SIG-M5 treated with dmso at 0.1 percent for 504 hours (cell line): ENCODE measurements at regions not wholly inside any gene's neighbourhood (a gene's known extent, or its start where the extent isn't known, plus 50 kb on each side); places are given as distances from the start of the nearest gene placed in this dataset.

Experiments
- DNase-seq: peaks from one replicate; lab custom pipeline; 2025; ENCODE audit not compliant: unreplicated experiment; lab: John Stamatoyannopoulos, UW

DNA sequence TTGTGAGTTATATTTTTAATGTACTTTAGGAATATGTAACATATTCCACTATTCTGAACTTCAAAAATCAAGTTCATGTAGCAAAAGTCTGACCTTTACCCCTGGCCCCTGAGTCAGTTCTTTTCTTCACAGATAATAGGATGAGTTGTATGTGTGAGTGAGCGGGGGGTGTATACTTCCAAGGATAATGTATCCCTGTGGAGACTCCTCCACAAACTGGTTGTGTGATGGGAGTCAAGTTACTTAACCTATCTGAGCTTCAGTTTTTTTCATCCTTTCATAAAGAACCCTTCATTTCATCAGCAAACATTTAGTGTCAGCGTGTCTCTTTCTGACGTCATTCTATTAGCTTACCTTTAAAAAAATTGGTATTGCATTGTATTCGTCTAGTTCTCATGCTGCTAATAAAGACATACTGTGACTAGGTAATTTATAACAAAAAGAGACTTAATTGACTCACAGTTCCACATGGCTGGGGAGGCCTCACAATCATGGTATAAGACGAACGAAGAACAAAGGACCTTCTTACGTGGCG, 288.1 kb upstream of the GPC6 start:
- no peak for DNase-seq

DNA sequence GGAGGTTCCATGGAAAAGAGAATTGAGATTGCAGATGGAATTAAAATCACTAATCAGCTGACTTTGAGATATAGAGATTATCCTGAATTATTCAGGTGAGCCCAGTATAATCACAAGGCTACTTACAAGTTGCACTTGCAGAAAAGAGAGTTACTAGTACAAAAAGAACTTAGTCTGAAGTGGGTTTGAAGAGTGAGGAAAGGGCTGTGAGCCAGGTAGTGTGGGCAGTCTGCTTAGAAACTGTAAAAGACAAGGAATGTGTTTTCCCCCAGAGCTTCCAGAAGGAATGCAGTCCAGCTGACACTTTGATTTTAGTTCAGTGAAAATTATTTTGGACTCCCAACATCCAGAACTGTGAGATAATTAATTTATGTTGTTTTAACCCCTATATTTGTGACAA, 285.4 kb upstream of the GPC6 start:
- DNase-seq: no peak

DNA sequence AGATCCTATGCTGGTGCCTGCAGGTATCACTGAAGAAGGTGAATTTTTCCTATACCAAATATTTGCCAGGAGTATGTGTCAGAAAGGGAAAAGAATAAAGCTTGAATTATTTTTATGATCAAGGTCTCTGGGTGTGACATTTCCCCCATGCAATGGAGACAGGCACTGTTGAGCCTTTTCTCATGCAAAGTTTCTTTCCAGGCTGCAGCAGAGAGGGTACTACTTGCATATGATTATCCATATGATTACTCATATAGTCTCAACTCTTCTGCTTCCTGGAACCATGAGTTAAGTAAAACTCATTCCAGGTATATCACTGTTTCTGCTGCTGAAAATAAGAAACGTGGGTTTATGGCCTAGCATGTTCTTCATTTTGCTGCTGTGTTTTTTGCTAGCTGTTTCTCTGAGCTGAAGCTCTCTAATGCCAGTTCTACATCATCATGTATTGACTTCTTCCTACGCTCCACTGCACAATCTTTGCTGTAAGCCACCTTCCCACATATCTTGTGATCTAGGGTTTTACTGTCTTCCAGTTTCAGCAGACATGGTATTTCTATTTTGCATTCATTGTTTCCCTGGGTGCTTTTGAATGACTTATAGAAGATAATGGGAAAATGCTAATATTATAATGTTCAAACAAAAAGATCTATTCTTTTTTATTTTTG, 278.7 kb upstream of the GPC6 start:
- no peak for DNase-seq

DNA sequence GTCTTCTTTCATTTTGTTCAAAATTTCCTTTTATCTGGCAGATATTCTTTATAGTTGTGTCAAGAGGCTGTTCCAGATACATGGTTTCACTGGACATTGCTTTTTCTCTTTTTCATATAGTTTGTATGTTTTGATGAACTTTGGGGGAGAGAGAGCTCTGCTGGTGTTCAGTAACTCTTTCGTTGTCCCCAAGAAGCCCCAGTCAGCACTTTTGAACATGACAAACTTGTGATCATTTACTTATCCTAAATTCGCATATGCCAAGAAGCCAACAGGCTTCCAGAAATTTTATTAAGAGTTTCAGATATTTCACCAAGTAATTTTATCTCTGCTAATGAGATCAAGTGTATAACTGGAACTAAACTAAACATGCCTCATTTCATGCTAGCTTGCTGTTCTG, 275.8 kb upstream of the GPC6 start:
- no peak for DNase-seq

DNA sequence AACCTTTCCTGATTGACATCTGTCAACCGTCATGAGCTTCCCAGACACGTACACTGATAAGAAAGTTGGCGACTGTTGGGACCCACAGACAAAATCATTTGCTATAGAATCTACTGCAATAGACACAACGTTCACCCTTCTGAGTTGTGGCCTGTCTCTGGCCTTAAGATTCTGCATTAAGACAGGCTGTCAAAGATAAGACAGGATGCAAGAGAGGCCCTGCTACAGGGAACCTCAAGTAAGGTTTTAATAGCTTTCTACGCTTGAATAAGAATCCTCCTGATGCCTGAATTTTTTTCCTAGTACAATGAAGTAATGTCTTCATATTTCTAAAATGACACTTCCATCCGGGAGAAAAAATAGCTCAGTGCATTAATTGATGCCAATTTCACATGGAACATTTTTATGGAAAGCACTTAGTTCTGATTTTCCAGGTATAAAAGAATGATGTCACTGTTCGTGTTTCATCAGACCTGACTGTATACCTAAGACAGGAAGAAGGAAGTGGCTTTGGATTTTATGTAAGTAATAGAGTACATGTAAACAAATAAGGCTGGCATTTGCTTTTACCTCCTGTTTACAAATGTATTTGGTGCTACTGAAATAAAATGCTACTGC, 275.2 kb upstream of the GPC6 start:
- no peak for DNase-seq

DNA sequence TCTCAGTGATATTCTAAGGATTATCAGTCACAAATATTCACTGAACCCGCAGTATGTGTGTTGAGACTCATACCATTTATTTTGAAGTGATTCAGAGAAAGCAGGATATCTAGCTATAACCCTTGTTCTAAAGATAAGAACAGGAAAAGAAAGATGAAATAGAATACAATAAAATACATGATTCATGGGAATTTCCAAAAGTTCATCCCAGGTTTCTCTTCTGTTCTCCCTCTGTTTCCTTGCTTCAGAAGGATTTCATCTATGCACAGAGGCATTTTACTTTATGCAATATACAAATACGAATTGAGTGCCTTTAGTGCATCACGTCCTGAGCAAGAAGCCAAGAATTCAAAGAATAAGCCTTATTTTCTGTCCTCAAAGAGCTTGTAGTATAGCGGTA, 274.4 kb upstream of the GPC6 start:
- DNase-seq: no peak

DNA sequence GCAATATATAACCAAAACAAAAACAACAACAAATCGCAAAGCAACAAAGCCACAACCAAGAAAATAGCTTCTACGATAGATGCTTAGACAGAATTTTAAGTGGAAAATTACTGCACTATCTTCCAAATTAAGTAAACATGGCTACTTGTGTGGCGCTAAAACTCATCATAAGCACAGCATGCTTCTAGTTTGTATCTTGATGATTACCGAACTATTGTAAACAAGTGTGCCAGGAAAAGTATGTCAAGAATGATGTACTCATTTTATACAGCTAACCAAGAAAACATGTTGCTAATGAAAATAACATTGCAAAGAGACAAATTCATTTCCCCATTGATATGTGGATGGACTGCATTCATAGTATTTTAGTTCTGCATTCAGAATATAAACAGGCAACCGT, 271.9 kb upstream of the GPC6 start:
- no peak for DNase-seq

DNA sequence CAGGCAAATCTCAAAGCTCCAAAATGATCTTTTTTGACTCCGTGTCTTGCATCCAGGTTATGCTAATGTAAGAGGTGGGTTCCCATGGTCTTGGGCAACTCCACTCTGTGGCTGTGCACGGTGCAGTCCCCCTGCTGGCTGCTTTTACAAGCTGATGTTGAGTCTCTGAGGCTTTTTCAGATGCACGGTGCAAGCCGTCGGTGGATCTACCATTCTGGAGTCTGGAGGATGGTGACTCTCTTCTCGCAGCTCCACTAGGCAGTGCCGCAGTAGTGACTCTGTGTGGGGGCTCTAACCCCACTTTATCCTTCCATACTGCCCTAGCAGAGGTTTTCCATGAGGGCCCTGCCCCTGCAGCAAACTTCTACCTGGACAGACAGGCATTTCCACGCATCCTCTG, 266.8 kb upstream of the GPC6 start:
- DNase-seq: no peak

DNA sequence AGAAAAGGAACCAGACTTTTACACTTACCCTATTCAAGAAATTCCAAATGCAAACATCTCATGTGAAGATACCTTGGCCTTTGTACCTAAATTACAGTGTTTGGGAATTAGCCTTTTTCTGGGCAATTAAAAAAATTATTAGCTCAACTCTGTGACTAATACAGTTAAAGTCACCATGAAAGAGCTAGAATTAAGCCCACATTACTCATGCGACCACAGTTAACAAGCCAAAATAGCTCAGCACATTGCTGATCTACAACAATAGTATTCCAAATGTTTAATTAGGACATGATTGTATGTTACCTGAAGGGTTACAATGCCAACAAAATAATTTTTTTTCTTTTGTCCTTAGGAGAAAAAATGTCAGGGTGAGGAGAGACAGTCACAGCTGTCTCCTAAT, 263.6 kb upstream of the GPC6 start:
- DNase-seq: no peak

DNA sequence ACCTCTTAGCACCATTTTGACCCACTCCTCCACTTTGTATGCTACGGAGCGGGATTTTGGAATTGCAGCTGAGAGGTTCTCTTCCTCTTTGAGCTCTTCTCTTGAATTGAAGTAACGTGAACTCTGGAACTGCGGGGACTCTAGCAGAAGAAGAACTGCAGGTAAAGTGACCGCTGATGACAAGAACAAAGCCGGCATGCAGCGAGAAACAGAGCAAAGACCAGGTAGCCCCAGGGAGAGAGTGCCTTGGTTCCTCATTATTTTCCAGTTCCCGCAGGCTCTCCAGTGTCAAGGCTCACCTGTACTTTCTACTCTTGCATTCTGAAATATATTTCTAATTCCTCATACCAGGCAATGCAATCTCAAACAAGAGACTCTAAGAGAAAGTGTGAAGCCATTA, 260.3 kb upstream of the GPC6 start:
- DNase-seq: no peak

DNA sequence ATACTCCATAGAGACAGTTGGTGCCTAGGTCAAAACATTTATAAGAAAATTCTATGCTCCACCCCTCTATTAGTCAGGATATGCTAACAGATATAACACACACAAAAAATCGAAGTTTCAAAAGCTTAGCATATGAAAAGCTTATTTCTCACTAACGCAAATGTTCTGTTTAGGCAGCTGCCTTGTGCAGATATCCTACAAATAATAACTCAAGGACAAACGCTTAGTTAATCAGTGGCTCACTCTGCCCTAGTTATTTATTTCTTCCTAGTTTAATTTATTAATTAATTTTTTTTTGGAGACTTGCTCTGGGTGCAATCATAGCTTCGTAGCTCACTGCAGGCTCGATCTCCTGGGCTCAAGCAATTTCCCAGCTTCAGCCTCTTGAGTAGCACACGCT, 259.7 kb upstream of the GPC6 start:
- DNase-seq: no peak

DNA sequence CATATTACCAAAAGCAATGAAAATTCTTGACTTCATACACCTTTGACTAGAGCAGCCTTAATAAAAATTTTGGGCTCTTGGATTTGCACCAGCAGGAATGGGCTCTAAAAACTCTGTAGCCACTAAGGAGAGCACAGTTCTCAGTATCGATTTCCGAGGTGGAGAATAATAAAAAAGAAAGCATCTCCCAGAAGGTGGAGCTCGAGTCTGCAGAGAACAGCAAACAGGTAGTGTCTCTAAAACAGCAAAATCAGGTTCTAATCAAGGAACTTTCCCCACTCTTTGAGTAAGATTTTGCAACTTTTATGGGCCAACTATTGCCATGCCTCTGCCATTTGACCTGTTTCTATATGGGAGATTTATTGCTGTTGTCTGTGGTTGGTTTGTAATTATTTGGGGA, 258.7 kb upstream of the GPC6 start:
- no peak for DNase-seq

DNA sequence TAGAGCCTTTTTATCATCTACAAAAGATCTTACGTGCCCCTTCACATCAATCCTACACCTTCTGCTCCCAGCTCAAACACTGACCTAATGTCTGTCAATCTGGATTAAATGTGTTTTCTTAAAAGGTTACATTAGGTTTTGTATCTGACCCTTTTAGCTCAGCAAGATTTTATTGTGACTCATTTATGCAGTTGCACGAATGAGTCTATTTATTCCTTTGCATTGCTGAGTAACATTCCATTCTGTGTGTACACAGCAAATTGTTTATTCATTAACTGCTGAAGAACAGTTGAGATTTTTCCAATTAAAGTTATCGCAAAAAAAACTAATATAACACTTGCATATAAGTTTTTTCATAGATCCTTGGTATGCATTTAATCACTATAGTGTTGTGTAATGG, 253.9 kb upstream of the GPC6 start:
- no peak for DNase-seq

DNA sequence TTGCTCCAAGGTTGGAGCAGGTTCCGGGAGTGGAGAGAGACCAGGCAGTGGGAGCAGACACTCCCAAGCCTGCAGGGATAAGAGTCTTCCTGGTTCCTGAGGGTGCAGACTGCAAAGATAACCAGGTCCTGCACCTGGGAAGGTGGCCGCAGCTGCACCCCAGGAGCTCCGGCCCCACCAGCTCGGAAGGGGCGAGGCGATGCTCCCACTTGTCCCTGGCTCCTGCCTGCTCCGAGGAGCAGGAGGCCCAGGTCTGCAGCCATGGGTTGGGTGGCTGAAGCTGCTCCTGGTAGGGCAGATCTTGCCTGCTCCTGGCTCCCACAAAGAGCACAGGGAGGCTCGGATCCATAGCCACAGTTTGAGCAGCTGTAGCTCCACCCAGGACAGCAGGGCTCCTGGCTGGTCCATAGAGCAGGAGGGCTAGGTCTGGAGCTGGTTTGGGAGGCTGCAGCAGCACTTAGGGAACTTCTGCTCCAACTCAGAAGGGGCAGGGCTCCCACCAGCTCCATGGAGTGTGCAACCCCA, 251.6 kb upstream of the GPC6 start:
- no peak for DNase-seq

DNA sequence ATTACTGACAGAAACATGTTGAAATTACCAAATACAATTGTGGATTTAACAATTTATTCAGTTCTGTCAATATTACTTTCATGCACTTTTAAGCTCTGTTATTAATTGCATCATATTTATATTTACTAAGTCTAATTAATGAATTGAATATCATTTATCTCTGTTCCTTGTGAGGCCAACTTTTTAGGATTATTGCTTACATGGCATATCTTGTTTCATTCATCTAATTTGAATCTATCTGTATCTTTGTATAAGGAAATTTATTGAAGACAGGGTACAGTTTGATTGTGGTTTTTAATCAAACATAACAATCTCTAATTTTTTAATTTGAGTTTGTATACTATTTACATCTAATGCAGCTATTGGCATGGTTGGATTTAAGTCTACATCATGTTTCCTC, 249.9 kb upstream of the GPC6 start:
- no peak for DNase-seq

DNA sequence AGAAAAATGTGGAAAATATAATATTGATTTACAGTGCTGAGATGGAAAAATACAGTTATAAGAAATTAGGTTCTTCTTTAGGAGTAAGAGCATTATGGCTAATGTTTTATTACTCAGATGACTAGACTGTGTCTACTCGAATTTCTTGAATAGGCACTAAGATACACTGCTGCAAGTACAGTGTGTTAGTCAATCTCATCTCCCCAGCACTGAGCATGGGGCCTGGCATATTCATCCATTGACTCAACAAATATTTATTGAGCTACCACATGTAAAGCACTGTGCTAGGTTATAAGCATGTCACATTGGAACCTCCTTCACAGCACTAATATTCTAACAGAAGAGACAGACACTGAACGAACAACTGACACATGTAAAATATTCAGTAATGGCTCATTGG, 242.5 kb upstream of the GPC6 start:
- no peak for DNase-seq

DNA sequence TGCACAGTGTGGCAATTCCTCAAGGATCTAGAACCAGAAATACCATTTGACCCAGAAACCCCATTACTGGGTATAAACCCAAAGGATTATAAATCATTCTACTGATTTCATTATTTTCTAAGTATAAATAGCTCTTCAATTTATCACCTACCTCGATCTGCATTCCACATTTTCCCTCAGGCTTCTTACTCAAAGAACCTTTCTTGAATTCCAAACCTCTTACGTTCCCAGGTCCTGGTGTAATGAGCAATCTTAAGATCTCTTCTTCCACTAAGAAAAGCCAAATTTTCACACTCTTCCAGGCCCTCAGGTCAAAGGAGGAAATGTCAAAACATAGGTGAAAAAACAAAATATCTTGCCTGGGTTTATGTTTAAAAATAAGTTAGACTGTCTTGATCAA, 237.3 kb upstream of the GPC6 start:
- DNase-seq: no peak

DNA sequence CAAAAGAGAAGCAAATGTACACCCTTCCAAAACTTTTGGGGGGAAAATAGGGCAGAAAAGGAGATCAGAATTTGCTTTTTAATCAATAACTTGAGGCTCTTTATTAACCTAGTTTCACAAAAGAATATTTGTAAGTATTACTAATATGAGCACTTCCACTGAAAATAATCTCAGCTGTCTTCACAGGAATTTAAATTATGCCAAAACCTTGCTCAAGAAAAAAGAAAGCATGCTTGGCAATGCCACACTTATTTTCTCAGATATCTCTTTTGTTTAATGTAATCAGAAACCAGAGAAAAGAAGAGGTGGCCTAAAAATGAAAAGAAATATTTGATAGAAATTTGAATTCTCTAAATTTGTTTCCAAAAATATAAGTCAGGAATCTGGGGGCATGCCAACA, 234.9 kb upstream of the GPC6 start:
- no peak for DNase-seq

DNA sequence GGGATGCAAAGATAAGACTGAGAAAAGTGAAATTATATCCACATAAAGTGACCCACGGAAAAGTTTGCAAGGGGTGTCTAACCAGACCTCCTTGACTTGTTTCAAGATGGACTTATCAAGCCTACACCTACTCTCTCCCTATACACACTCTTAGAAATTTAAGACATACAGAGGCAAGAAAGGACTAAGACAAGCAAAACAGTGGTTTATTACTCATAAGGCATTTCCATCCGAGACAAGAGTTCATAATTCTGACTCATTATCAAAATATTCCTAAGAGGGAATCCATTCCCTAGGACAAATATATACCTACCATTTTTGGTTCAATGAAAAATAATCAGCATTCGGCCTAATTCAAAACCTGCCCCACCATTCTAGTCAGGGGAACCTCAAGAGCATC, 232.6 kb upstream of the GPC6 start:
- DNase-seq: no peak

DNA sequence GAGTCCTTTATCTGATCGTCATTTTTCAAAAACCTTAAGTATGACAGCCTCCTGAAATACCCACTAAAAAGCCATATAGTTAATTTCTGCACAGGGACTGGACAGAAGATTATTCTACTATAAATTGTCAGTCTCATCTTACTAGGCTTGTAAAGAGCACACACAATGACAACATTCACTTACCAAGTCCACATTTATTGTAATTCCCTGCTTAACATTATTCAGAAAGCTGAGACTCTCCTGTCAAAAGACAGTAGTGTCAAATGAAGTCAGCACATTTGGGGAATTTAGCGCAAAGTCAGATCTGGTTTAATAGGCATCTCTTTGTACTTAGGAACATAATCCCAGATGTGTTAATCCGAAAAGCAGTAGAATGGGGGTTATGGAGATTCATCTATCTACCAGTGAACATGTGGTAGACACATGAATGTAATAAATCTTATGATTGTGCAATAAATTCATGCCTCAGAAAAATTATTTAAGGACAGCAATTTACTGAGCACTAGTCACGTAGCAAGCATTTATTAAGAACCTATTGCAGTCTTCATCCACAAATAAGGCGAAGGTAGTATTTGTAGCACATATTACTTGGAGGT, 224.6 kb upstream of the GPC6 start:
- no peak for DNase-seq

DNA sequence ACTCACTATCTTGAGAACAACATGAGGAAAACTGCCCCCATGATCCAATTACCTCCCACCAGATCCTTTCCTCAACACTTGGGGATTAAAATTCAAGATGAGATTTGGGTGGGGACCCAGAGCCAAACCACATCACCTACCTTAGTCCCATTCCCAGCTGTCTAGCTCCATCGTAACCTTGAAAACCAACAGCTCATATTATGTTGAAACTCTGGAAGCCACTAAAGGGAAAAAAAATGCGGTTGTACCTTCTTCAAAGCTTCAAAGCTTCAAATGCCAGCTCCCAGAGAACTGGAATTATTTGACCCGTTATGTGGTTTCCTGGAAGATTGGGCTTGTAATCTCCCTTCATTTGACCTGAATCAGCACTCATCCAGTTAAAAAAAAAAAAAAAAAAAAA, 223.1 kb upstream of the GPC6 start:
- DNase-seq: no peak

DNA sequence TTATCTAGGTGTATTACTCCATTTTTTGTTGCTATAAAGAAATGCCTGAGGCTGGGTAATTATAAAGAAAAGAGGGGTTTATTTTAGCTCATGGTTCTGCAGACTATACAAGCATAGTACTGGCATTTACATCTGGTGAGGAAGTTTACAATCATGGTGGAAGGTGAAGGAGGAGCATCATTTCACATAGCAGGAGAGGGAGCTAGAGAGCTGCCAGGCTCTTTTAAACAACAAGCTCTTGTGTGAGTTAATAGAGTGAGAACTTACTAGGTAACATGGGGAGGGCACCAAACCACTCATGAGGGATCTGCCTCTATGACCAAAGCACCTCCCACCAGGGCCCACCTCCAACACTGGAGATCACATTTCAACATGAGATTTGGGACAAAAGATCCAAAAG, 221.7 kb upstream of the GPC6 start:
- no peak for DNase-seq
